GM19397 (cell line): ENCODE measurements at regions not wholly inside any gene's neighbourhood (a gene's known extent, or its start where the extent isn't known, plus 50 kb on each side); places are given as distances from the start of the nearest gene placed in this dataset.
"Not testable (repeated sequence)": the region's sequence is repeated elsewhere in the genome, so short reads cannot be mapped to it uniquely, and the experiment has no call there.

Experiments used
- ATAC-seq: cut with Tn5 transposase; IDR thresholded peaks from one replicate; pipeline ENCODE4 v1.9.1; 2021; ENCODE audit warnings: mild to moderate bottlenecking, moderate library complexity; ENCODE audit not compliant: unreplicated experiment

DNA sequence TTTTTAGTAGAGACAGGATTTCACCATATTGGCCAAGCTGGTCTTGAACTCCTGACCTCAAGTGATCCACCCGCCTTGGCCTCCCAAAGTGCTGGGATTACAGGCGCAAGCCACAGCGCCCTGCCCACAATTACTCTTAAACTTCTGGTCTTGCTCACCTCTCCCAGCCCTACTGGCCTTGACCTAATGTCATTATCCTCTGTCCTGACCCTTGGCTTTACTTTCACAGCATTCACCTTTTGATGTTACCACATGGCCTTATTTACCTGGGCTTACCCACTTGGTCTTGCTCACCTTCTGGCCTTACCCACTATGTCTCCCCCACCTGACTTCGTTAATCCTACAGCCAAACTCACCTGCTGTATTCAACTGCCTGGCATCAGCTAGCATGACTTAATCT is 105.9 kb downstream of the IL12A start:
- no peak for ATAC-seq

DNA sequence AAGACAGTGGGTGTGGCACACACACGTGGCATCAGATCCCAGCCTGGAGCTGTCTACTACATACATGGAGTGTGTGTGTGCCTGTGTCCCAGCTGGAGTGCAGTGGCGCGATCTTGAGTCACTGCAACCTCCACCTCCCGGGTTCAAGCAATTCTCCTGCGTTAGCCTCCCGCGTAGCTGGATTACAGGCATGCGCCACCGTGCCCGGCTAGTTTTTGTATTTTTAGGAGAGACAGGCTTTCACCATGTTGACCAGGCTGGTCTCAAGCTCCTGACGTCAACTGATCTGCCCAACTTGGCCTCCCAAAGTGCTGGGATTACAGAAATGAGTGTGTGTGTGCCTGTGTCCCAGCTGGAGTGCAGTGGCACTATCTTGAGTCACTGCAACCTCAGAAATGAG is 108.8 kb downstream of the IL12A start:
- ATAC-seq, result no peak

DNA sequence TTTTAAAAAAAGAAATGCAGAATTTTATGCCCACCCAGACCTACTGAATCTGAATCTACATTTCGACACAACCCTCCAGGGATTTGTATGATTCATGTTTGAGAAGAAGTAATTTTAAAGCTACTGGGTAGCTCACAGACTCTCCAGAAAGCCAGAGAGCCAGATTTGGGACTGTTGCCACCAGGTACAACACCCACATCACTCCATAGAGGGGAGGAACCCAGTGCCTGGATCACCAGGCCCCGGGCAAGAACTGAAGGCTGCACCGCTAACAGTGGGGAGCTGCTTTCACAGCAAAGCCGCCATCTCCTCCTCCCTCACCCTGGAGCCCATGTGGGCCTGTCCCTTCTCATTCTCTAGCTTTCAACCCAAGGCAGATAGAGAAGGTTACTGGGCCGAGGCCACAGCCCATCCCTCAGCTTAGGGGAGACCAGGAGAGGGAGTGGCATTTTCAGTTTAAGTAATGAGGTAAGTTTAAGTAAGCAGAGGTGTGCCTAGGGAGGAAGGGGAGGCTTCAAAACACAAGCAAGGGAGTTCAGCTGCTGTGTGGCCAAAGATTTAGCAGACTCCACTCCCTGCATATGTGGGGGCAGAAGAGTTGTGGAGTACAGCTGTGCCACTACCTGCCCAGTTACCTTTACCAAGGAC is 109.8 kb downstream of the IL12A start:
- no peak for ATAC-seq

DNA sequence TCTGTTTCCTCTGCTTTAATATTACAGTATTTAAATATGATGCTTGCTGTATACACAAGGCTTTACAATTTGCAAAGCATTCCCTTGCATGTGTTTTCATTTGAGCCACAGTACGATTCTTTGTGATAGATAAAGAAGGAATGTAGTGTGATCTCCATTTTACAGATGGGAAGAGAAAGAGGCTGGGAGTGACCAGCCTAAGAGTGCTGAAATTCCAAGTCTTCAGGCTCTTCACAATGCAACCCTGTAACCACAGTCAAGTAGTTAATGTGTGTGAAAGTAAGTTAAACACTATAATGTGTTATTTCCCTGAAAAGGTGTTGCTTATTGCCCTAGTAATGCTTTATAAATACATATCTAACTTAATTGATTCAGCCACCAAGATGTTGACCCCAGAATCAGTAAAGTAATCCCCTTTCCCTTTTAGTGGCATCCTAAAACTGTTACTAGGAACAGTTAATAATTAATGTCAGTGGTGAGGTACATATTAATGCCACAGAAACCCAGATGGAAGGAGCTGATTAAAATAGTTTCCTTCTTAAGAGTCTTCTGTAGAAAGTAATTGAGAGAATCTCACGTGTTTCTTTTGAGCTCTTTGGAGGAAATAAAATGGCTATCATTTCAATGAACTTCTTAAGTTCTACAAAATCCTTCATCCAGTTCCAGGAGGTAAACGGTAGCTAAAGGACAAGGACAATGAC is 110.4 kb downstream of the IL12A start:
- no peak for ATAC-seq

DNA sequence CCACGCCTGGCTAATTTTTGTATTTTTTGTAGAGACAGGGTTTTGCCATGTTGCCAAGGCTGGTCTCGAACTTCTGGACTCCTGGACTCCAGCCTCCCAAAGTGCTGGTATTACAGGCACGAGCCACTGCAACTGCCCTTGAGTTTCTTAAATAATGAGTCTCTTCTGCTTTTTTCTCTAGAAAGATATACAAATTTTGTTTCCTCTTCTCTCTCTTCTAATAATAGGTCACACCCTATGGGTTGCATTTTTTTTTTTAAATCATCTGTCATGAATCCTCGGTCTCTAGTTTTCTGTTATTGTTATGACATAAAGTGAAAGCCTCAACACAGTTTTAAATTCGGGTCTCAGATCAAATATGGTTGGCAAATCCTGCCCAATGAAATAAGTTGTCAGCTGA is 111.2 kb downstream of the IL12A start:
- ATAC-seq, result no peak

DNA sequence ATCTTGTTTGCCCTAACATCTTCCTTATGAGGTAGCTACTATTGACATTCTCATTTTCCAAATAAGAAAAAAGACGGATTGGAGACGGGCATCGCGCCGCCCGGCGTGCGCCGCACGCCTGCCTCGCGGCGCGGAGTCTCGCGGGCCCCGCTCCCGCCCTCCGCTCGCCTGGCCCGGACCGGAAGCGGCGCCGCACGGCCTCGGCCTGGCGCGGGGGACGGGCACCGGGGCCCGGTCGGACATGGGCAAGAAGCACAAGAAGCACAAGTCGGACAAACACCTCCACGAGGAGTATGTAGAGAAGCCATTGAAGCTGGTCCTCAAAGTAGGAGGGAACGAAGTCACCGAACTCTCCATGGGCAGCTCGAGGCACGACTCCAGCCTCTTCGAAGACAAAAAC is 112.0 kb downstream of the IL12A start:
- no peak for ATAC-seq

DNA sequence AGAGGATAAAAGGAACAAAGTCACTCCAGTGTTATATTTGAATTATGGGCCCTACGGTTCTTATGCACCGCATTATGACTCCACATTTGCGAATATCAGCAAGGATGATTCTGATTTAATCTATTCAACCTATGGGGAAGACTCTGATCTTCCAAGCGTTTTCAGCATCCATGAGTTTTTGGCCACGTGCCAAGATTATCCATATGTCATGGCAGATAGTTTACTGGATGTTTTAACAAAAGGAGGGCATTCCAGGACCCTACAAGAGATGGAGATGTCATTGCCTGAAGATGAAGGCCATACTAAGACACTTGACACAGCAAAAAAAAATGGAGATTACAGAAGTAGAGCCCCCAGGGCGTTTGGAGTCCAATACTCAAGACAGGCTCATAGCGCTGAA is 113.4 kb downstream of the IL12A start:
- not testable (repeated sequence) for ATAC-seq

DNA sequence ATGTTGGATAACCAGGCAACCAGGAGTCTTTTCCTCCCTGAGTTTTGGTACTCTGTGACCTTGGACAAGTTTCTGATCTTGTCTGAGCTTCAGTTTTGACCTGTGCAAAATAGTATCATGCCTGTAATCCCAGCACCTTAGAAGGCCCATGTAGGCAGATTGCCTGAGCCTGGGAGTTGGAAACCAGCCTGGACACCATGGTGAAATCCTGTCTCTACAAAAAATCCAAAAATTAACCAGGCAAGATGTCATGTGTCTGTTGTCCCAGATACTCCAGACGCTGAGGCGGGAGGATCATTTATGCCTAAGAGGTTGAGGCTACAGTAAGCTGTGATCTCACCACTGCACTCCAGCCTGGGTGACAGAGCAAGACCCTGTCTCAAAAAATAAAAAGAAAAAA is 114.8 kb downstream of the IL12A start:
- ATAC-seq, result no peak

DNA sequence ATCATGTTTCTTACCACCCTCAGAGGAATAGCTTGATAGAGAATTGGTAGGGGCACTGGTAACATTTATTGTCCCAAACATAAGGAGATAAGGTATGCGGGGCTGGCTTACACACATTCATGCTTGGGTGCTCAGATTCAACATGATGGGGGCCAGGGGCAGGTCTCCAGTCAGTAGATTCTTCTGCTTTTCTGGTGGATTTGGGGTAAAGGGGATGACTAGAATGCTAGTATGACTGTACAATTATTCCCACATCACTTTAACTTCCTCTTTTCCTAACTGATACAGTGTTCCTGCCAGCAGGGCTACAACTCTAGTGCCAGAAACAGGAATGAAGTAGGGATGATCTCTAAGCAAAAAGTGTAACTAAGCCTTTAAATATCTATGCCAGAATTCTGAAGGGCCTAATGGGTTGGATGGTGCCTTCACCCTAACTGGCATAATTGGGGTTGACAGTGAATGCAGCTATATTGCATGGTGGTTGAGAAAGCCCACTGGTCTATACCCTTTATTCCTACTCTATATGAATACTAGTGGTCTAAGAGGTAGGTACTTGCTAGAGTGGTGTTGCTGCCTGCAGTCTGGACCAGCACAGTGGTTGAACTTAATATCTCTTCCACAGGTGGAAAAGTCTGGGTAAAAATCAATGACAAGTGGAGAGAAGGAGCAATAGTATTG is 117.4 kb downstream of the IL12A start:
- no peak for ATAC-seq

DNA sequence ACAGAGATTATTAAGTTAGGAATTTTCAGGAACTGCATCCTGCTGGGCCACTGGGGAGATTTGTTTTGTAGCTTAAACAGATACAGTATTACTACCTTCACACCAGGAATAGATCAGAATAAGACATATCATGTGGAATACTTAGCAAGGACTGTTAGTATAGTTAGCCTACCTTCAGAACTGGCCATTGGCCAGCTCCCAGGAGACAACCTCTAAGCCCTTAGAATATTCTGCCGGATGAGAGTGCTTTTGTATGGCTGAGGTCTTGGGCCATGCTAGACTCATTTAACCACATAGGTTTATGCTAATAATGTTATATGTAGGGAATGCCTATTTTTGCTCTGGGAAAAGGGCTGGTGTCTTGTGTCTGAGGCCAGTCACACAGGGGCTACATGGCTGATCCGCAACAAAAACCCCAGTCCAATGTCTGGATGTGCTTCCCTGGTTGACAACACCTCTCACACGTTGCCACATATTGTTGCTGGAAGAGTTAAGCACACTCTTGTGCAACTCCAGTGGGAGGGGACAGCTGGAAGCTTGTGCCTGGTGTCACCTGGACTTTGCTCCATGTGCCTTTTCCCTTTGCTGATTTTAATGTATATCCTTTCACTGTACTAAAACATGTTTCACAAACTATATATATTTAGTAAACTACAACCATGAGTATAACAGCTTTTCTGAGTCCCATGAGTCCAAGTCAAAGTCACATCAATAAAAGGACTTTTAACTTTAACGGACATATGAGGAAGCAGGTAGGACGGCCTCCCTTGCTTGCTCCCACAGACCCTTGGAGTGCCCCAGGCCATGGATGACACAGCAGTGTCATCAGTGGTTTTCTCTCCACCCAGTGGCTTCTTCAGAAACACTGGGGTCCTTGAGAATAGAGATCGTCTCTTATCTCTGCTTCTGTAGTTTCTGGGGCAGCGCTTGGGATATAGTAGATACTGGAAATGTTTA is 118.0 kb upstream of the C3orf80 start:
- ATAC-seq, result no peak

DNA sequence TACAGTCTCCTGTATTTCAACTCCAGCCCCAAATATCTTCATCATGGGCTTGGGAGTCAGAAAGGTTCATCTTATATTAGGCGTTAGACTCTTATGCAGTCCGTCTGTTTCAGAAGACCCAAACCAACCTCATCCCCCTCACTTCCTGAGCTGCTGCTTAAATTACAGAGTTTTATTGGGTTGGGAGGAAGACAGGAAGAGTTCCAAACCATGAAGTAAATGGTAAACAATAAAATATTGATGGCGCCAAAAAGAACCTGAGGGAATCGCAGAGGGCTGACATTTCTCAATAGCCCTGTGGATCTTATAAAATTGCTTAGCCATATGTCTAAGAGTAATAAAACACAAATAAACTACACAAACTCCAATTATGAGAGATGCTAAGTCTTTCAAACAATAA is 116.9 kb upstream of the C3orf80 start:
- ATAC-seq, result no peak

DNA sequence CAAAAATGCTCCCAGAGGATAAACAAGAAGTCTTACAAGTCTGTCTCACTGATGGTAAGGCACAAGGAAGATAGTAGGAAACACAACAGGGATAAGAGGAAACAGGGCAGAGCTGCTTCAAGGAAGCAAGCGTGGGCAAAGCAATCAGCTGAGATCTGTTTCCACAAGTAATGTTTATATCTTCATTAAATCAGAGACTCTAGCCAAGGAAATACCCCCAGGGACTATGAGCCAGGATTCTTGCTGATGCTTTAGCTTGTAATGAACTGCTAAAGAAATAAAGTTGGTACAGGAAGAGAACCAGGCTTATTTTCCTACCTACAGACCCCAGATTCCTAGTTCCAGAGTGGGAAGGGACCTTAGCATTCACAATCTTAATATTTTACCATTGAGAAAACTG is 112.7 kb upstream of the C3orf80 start:
- ATAC-seq, result no peak

DNA sequence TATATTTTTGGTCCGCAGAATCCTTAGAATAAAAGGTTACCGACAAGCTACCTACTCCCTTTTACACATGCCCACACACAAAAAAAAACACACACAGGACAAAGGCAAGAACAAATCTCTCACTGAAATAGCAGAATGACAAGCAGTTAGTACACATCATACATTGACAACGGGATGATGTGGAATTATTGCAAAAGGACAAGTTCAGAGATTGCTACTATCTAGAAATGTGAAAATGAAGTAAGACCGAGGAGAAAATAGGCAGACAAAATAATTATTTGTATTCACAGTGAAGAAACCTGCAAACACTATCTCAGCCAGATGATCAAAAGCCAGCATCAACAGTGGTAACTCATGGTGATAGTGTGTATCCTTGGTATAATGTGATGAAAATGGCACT is 112.2 kb upstream of the C3orf80 start:
- no peak for ATAC-seq

DNA sequence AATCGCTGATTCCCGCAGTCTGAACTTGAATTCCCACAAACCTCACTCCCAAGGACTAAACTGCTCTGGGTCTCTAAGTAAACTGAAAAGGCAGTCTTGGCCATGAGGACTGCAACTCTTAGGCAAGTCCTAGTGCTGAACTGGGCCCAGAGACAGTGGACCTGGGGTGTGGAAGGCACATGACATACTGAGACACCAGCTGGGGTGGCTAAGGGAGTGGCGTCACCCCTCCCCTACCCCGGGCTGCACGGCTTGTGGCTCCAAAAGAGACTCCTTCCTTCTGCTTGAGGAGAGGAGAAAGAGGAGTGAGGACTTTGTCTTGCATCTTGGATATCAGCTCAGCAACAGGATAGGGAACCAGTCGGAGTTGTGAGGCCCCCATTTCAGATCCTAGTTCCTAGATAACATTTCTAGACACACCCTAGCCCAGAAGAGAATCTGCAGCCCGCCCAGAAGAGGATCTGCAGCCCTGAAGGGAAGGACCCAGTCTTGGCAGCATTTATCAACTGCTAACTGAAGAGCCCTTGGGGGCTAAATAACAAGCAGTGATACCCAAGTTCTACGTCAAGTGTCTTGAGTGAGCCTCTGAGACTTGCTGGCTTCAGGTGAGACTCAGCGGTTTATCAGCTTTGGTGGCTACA is 110.7 kb upstream of the C3orf80 start:
- ATAC-seq, result no peak

DNA sequence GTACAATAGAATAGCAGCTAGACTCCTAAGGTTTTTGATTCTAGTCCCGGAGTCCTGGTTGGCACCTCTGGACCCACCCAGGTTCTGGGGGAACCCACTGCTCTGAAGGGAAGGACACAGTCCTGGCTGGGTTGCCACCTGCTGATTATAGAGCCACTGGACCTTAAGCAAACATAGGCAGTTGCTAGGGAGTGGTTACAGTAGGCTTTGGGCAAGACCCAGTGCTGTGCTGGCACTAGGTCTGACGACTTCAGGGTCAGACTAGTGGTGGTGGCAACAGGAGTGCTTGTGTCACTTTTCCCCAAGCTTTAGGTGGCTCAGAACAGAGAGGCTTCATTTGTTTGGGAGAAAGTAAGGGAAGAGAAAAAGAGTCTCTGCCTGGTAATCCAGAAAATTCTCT is 109.8 kb upstream of the C3orf80 start:
- ATAC-seq, result no peak

DNA sequence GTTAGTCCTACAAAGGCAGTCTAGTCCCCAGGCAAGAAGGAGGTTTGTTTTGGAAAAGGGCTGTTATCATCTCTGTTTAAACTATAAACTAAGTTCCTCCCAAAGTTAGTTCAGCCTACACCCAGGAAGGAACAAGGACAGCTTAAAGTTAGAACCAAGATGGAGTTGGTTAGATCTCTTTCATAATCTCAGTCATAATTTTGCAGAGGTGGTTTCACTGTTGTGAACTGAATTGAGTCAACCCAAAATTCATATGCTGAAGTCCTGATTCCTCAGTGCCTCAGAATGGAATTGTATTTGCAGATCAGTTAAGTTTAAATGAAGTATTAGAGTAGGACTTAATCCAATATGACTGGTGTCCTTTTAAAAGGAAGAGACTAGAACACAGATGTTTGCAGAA is 101.0 kb upstream of the C3orf80 start:
- ATAC-seq, result no peak

DNA sequence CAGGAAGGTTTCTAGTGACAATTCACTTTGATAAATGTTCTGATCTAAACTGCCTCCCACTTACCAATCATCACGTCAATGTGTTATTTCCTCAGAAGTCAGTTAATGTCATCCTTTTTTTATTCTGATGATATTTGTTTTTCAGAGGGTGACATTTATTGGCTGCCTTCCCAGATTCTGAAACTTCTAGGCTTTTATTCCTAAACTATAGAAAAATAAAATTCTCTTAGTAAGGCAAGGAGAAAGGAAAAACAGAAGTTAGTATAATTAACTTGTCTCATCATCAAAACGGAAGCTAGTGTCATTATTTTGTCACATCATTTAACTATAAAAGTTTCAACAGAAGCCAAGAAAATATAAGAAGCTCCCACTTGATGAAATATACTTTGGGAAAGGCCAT is 100.0 kb upstream of the C3orf80 start:
- no peak for ATAC-seq

DNA sequence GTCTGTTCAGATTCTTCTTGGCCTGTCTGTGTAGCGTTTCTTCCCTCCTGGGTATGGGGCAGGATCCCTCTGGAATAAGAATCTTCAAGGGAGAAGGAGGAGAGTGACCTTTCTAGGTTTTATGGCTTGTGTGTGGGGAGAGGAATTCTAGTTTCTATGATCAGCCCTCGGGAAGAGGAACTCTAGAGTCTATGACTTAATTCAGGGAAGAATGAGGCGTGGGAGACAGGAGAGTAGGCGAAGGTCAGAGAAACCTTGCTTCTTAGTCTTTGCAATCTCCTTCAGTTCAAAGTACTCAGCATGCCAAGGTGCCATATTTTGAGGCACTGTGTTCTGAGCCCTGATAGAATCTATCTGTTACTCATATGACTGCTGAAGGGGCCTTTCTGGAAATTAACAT is 99.2 kb upstream of the C3orf80 start:
- ATAC-seq, result no peak

DNA sequence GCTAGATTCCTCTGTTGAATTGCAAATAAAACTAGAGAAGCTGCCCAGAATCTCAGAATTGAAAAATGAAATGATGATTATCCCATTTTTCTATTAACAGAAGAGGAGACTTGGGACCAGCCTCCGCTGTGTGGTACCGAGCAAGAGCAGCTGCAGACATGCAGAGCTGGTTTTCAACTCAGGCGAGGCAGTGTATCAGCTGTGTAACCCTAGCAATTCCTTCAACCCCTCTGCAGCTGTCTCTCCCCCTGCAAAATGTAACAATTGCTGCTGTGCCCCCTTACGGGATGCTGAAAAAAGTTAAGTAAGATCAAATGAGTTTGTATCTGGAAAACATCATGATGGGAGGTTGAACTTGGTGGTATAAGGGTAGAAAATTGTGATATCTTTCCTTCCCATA is 98.5 kb upstream of the C3orf80 start:
- no peak for ATAC-seq

DNA sequence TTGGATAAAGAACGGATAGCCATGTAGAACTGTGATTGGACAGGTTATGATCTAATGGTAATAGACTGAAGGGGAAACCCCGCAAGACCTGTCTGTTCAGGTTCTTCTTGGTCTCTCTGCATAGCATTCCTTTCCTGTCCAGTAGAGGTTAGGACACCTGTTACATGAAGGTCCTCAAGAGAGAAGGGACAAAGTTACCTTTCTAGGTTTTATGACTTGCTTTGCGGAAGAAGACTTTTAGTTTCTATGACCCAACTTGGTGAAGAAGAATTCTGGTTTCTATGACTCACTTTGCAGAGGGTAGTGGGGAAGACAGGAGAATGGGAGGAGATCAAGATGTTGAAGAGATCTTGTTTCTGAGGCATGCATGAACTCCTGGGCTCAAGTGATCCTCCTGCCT is 97.9 kb upstream of the C3orf80 start:
- ATAC-seq, result no peak

DNA sequence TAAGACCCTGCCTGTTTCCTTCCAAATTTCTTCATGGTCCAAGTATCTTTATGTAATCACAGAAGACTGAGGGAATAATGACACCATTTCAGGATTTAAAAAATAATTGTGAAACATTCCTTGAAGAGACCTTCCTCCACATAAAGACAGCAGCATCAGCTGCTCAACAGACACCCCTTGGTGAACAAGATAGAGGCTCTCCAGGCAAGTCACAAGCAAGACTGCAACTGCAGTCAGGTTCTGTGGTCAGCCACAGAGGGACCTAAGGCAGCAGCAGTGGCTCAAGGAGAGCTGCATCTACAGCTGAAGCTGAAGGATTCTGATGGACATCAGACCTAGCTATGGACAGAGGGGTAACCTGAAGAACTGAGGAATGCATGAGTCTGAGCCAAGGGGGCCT is 97.2 kb upstream of the C3orf80 start:
- ATAC-seq, result no peak
